ENCODE measurements at regions not wholly inside any gene's neighbourhood (a gene's known extent, or its start where the extent isn't known, plus 50 kb on each side); places are given as distances from the start of the nearest gene placed in this dataset.

DNA sequence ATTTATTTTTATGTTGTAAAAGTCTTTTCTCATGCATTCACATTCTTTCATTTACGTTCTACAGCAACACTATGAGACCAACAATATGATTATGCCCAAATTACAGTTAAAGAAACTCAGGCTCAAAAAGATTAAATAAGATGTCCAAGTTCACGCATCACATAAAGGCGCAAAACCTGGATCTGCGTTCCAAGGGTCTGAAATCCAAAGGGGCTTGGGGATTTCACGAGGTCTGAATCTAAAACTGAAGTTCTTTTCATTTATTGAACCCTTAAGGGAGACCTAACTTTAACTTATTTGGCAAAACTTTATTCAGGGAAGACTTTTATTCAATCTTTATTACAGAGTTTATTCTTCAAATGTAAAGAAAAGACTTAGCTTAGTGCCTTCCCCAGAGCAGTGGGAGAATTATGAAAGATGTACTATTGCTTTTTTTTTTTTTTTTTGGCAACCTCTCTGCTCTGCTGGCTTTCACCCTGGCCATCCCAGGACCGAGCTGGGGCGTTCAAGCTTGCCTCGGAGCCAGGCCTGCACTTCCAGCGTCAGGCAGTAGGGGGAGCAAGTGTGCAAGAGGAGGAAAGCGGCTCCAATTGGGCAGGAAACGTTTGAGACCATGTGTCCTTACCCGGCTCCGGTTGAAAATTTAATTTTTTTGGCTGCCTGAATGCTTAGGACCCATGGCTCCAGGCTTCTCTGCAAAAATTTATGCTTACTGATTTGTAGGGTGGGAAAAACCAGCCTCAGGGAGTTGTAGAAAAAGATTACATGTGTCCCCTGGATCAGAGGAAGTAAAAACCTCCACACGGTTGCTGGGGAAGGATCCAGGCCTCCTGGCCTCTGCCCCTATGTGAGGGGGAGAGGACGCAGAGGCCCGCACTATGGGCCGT lies 344.3 kb upstream of the KLF3 start (continued):
- TF ChIP-seq, protein P1, sequence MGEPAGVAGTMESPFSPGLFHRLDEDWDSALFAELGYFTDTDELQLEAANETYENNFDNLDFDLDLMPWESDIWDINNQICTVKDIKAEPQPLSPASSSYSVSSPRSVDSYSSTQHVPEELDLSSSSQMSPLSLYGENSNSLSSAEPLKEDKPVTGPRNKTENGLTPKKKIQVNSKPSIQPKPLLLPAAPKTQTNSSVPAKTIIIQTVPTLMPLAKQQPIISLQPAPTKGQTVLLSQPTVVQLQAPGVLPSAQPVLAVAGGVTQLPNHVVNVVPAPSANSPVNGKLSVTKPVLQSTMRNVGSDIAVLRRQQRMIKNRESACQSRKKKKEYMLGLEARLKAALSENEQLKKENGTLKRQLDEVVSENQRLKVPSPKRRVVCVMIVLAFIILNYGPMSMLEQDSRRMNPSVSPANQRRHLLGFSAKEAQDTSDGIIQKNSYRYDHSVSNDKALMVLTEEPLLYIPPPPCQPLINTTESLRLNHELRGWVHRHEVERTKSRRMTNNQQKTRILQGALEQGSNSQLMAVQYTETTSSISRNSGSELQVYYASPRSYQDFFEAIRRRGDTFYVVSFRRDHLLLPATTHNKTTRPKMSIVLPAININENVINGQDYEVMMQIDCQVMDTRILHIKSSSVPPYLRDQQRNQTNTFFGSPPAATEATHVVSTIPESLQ (CRISPR knock-in tag; conservative IDR thresholded peaks at IDR 0.05), result no peak
- TF ChIP-seq GLI4 (CRISPR knock-in tag; IDR thresholded peaks at IDR 0.05; ENCODE audit: borderline replicate concordance), result no peak
- 0 out of 2 replicates have a peak, but pooled peaks have one; percentile 34 for TF ChIP-seq ZNF44 (CRISPR knock-in tag; IDR thresholded peaks at IDR 0.05)
- 0 out of 2 replicates have a peak, but pooled peaks have one; percentile 17 for TF ChIP-seq MIXL1 (CRISPR knock-in tag; IDR thresholded peaks at IDR 0.05)
- no peak for TF ChIP-seq ZNF329 (CRISPR knock-in tag; IDR thresholded peaks at IDR 0.05; ENCODE audit: low read depth)
- no peak for TF ChIP-seq PHB2 (IDR thresholded peaks at IDR 0.05; ENCODE audit: partially characterized antibody)
- TF ChIP-seq ZNF549 (CRISPR knock-in tag; IDR thresholded peaks at IDR 0.05), result no peak
- TF ChIP-seq ZFP1 (CRISPR knock-in tag; IDR thresholded peaks at IDR 0.05), result no peak
- no peak for TF ChIP-seq JUND (CRISPR knock-in tag; IDR thresholded peaks at IDR 0.05)
- no peak for TF ChIP-seq SOX5 (CRISPR knock-in tag; IDR thresholded peaks at IDR 0.05; ENCODE audit: borderline replicate concordance)
- no peak for TF ChIP-seq ZNF512B (CRISPR knock-in tag; IDR thresholded peaks at IDR 0.05; ENCODE audit: borderline replicate concordance)
- no peak for TF ChIP-seq ZNF510 (CRISPR knock-in tag; IDR thresholded peaks at IDR 0.05; ENCODE audit: low read depth)
- no peak for TF ChIP-seq ZNF746 (CRISPR knock-in tag; IDR thresholded peaks at IDR 0.05)
- no peak for TF ChIP-seq SNAI1 (CRISPR knock-in tag; IDR thresholded peaks at IDR 0.05; ENCODE audit: borderline replicate concordance)
- no peak for TF ChIP-seq NR3C1 (CRISPR knock-in tag; IDR thresholded peaks at IDR 0.05)
- peak; percentile 39; the same call in 1 of the 2 replicates for TF ChIP-seq ZNF770 (CRISPR knock-in tag; IDR thresholded peaks at IDR 0.05)
- no peak for TF ChIP-seq ZNF207 (IDR thresholded peaks at IDR 0.05; ENCODE audit: borderline replicate concordance)
- TF ChIP-seq ATM (IDR thresholded peaks at IDR 0.05; ENCODE audit: borderline replicate concordance), result no peak
- peak; percentile 37; the same call in 1 of the 2 replicates for TF ChIP-seq THAP11 (CRISPR knock-in tag; IDR thresholded peaks at IDR 0.05)
- no peak for TF ChIP-seq IRF9 (CRISPR knock-in tag; IDR thresholded peaks at IDR 0.05; ENCODE audit: borderline replicate concordance)
- peak; percentile 71 for TF ChIP-seq ZMYM4 (CRISPR knock-in tag; IDR thresholded peaks at IDR 0.05)
